ENCODE measurements at regions not wholly inside any gene's neighbourhood (a gene's known extent, or its start where the extent isn't known, plus 50 kb on each side); places are given as distances from the start of the nearest gene placed in this dataset.
A peak's percentile ranks its signal among the peaks of the same experiment; 100 is the strongest.

GRCh38 chrX:40282946-40283660, 185.3 kb upstream of the BCOR start:
- no peak for TF ChIP-seq CTCF (IDR thresholded peaks at IDR 0.05)
- peaks cover 37% of the 10 kb centered on the region for H3K9me3 Mint-ChIP-seq
- H3K36me3 Mint-ChIP-seq (ENCODE audit: low read depth) = no peaks in the 10 kb centered on the region
- peaks cover 7% of the 10 kb centered on the region for H3K27me3 Mint-ChIP-seq (ENCODE audit: low read depth, poor library complexity)
- H3K4me1 Mint-ChIP-seq = peaks cover 18% of the 10 kb centered on the region
- H3K4me3 Mint-ChIP-seq = no peak overlapping the region
- no peak overlapping the region for H3K27ac Mint-ChIP-seq
- DNase-seq = no peak

GRCh38 chrX:40282348-40282747, 184.6 kb upstream of the BCOR start:
- Mint-ChIP-seq H3K9me3 (peaks cover 36% of the 10 kb centered on the region), H3K4me1 (peaks cover 18% of the 10 kb centered on the region), H3K27ac (no peak overlapping the region), H3K36me3 (ENCODE audit: low read depth) (no peaks in the 10 kb centered on the region), H3K4me3 (no peak overlapping the region), H3K27me3 (ENCODE audit: low read depth, poor library complexity) (peaks cover 13% of the 10 kb centered on the region)
- no peak for TF ChIP-seq CTCF (IDR thresholded peaks at IDR 0.05)
- no peak for DNase-seq

GRCh38 chrX:40281336-40282005, 183.7 kb upstream of the BCOR start:
- Mint-ChIP-seq H3K27ac (no peak overlapping the region), H3K4me1 (peaks cover 18% of the 10 kb centered on the region), H3K36me3 (ENCODE audit: low read depth) (no peaks in the 10 kb centered on the region), H3K4me3 (no peak overlapping the region), H3K27me3 (ENCODE audit: low read depth, poor library complexity) (peaks cover 13% of the 10 kb centered on the region), H3K9me3 (peaks cover 33% of the 10 kb centered on the region)
- no peak for DNase-seq
- TF ChIP-seq CTCF (IDR thresholded peaks at IDR 0.05) = no peak

GRCh38 chrX:40279762-40280161, 182.0 kb upstream of the BCOR start:
- H3K27ac Mint-ChIP-seq = no peak overlapping the region
- H3K36me3 Mint-ChIP-seq (ENCODE audit: low read depth) = no peaks in the 10 kb centered on the region
- no peak overlapping the region for H3K4me3 Mint-ChIP-seq
- peaks cover 20% of the 10 kb centered on the region for H3K27me3 Mint-ChIP-seq (ENCODE audit: low read depth, poor library complexity)
- H3K4me1 Mint-ChIP-seq = peaks cover 18% of the 10 kb centered on the region
- no peak for TF ChIP-seq CTCF (IDR thresholded peaks at IDR 0.05)
- H3K9me3 Mint-ChIP-seq = peaks cover 41% of the 10 kb centered on the region
- DNase-seq = no peak

- Mint-ChIP-seq H3K4me1 (peaks cover 18% of the 10 kb centered on the region), H3K27ac (peak overlapping the region; percentile 54), H3K36me3 (ENCODE audit: low read depth) (no peaks in the 10 kb centered on the region), H3K27me3 (ENCODE audit: low read depth, poor library complexity) (peaks cover 26% of the 10 kb centered on the region), H3K4me3 (no peak overlapping the region), H3K9me3 (peaks cover 36% of the 10 kb centered on the region)
- no peak for TF ChIP-seq CTCF (IDR thresholded peaks at IDR 0.05)
- DNase-seq = no peak
These were observed 181.3 kb upstream of the BCOR start for GRCh38 chrX:40279091-40279430.

All from nephron progenitor cell (in vitro differentiated cells).